ENCODE measurements at regions not wholly inside any gene's neighbourhood (a gene's known extent, or its start where the extent isn't known, plus 50 kb on each side); places are given as distances from the start of the nearest gene placed in this dataset.

DNA sequence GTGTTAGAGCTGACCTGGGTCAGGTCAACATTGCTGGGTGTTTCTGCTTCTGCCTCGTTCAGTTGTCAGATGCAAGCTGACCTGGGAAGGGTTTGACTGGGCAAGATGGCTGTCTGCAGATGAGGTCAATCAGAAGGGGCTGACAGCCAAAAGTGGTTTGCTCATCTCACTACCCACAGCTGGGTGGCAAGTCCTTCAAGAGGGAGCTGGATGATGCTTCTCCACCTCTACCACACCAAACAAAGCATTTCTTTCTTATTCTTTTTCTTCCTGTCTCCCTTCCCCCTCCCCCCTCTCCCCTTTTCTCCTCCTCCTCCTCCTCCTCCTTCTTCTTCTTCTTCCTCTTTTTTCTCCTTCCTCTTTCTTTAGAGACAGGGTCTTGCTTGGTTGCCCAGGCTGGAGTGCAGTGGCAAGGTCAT, 268.2 kb upstream of the PLEKHG7 start (continued):
- TF ChIP-seq, protein P1, sequence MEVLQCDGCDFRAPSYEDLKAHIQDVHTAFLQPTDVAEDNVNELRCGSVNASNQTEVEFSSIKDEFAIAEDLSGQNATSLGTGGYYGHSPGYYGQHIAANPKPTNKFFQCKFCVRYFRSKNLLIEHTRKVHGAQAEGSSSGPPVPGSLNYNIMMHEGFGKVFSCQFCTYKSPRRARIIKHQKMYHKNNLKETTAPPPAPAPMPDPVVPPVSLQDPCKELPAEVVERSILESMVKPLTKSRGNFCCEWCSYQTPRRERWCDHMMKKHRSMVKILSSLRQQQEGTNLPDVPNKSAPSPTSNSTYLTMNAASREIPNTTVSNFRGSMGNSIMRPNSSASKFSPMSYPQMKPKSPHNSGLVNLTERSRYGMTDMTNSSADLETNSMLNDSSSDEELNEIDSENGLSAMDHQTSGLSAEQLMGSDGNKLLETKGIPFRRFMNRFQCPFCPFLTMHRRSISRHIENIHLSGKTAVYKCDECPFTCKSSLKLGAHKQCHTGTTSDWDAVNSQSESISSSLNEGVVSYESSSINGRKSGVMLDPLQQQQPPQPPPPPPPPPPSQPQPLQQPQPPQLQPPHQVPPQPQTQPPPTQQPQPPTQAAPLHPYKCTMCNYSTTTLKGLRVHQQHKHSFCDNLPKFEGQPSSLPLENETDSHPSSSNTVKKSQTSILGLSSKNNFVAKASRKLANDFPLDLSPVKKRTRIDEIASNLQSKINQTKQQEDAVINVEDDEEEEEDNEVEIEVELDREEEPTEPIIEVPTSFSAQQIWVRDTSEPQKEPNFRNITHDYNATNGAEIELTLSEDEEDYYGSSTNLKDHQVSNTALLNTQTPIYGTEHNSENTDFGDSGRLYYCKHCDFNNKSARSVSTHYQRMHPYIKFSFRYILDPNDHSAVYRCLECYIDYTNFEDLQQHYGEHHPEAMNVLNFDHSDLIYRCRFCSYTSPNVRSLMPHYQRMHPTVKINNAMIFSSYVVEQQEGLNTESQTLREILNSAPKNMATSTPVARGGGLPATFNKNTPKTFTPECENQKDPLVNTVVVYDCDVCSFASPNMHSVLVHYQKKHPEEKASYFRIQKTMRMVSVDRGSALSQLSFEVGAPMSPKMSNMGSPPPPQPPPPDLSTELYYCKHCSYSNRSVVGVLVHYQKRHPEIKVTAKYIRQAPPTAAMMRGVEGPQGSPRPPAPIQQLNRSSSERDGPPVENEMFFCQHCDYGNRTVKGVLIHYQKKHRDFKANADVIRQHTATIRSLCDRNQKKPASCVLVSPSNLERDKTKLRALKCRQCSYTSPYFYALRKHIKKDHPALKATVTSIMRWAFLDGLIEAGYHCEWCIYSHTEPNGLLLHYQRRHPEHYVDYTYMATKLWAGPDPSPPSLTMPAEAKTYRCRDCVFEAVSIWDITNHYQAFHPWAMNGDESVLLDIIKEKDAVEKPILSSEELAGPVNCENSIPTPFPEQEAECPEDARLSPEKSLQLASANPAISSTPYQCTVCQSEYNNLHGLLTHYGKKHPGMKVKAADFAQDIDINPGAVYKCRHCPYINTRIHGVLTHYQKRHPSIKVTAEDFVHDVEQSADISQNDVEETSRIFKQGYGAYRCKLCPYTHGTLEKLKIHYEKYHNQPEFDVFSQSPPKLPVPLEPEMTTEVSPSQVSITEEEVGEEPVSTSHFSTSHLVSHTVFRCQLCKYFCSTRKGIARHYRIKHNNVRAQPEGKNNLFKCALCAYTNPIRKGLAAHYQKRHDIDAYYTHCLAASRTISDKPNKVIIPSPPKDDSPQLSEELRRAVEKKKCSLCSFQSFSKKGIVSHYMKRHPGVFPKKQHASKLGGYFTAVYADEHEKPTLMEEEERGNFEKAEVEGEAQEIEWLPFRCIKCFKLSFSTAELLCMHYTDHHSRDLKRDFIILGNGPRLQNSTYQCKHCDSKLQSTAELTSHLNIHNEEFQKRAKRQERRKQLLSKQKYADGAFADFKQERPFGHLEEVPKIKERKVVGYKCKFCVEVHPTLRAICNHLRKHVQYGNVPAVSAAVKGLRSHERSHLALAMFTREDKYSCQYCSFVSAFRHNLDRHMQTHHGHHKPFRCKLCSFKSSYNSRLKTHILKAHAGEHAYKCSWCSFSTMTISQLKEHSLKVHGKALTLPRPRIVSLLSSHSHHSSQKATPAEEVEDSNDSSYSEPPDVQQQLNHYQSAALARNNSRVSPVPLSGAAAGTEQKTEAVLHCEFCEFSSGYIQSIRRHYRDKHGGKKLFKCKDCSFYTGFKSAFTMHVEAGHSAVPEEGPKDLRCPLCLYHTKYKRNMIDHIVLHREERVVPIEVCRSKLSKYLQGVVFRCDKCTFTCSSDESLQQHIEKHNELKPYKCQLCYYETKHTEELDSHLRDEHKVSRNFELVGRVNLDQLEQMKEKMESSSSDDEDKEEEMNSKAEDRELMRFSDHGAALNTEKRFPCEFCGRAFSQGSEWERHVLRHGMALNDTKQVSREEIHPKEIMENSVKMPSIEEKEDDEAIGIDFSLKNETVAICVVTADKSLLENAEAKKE (CRISPR knock-in tag; IDR thresholded peaks at IDR 0.05) = no peak
- TF ChIP-seq EZH2 (IDR thresholded peaks at IDR 0.05; ENCODE audit: low read depth, unreplicated experiment) (no peak), CREB1 (CRISPR knock-in tag; IDR thresholded peaks at IDR 0.05; ENCODE audit: low read depth) (no peak), EZH2phosphoT487 (IDR thresholded peaks at IDR 0.05; ENCODE audit: unreplicated experiment) (no peak), NANOG (IDR thresholded peaks at IDR 0.05; ENCODE audit: borderline replicate concordance) (no peak)

DNA sequence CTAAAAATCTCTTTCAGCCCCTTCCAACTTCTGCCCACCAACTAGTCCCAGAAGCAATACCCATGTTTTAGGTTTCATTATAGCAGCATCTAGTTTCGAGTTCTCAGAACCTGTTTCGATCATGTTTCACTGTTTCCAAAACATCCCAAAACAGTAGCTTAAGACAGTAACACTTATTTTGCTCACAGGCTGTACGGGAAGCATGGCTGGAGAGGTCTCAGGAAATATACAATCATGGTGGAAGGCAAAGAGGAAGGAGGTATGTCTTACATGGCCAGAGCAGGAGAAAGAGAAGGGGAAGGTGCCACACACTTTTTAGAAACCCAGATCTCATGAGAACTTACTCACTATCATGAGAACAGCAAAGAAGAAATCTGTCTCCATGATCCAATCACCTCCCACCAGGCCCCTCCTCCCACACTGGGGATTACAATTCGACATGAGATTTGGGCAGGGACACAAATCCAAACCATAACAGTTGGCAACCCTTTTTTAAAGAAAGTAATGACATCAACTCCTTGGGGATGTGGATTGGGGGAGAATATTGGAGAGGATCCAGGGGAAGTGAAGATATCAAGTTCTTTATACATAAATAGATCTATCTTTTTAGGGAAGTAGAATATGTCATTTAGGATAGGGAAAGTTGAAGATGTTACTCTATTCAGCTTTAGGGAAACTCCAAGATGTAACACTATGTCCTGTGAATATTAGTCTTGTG, 269.9 kb upstream of the PLEKHG7 start:
- H3K79me2 ChIP-seq (replicated peaks; ENCODE audit: insufficient read depth) = no peaks in the 10 kb centered on the region
- peak overlapping the region; percentile 1; the same call in 1 of the 2 replicates for H3K27ac Mint-ChIP-seq
- no peaks in the 10 kb centered on the region for H3K36me3 Mint-ChIP-seq (ENCODE audit: low read depth)
- no peak overlapping the region for H3K4me3 Mint-ChIP-seq
- no peak for ATAC-seq
- H3K36me3 ChIP-seq (ENCODE audit: insufficient read depth) = no peaks in the 10 kb centered on the region
- H2AFZ ChIP-seq = no peak overlapping the region
- peaks cover 15% of the 10 kb centered on the region; the same call in 1 of the 2 replicates for H3K9me2 ChIP-seq (ENCODE audit: insufficient read depth)
- no peaks in the 10 kb centered on the region for H3K27me3 ChIP-seq (ENCODE audit: insufficient read depth)
- TF ChIP-seq POLR2AphosphoS5 (IDR thresholded peaks at IDR 0.05; ENCODE audit: low read depth) (no peak), JUNB (IDR thresholded peaks at IDR 0.05; ENCODE audit: unreplicated experiment) (no peak), STAT1 (IDR thresholded peaks at IDR 0.05; ENCODE audit: unreplicated experiment) (no peak), NANOG (IDR thresholded peaks at IDR 0.05; ENCODE audit: borderline replicate concordance) (no peak), EZH2 (IDR thresholded peaks at IDR 0.05; ENCODE audit: low read depth, unreplicated experiment) (no peak)
- TF ChIP-seq, protein P2, sequence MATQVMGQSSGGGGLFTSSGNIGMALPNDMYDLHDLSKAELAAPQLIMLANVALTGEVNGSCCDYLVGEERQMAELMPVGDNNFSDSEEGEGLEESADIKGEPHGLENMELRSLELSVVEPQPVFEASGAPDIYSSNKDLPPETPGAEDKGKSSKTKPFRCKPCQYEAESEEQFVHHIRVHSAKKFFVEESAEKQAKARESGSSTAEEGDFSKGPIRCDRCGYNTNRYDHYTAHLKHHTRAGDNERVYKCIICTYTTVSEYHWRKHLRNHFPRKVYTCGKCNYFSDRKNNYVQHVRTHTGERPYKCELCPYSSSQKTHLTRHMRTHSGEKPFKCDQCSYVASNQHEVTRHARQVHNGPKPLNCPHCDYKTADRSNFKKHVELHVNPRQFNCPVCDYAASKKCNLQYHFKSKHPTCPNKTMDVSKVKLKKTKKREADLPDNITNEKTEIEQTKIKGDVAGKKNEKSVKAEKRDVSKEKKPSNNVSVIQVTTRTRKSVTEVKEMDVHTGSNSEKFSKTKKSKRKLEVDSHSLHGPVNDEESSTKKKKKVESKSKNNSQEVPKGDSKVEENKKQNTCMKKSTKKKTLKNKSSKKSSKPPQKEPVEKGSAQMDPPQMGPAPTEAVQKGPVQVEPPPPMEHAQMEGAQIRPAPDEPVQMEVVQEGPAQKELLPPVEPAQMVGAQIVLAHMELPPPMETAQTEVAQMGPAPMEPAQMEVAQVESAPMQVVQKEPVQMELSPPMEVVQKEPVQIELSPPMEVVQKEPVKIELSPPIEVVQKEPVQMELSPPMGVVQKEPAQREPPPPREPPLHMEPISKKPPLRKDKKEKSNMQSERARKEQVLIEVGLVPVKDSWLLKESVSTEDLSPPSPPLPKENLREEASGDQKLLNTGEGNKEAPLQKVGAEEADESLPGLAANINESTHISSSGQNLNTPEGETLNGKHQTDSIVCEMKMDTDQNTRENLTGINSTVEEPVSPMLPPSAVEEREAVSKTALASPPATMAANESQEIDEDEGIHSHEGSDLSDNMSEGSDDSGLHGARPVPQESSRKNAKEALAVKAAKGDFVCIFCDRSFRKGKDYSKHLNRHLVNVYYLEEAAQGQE (IDR thresholded peaks at IDR 0.05; ENCODE audit: unreplicated experiment) = no peak
- no peak overlapping the region for H3K27ac ChIP-seq (ENCODE audit: low read depth)
- no peaks in the 10 kb centered on the region; the same call in 2 of the 3 replicates for H3K9me3 Mint-ChIP-seq
- H3K4me1 ChIP-seq (ENCODE audit: insufficient read depth) = no peaks in the 10 kb centered on the region
- H3F3A ChIP-seq (replicated peaks; ENCODE audit: low read depth) = no peaks in the 10 kb centered on the region
- no peak overlapping the region for H3K4me3 ChIP-seq
- H3K4me2 ChIP-seq = no peak overlapping the region
- no peaks in the 10 kb centered on the region for H3K27me3 Mint-ChIP-seq (ENCODE audit: insufficient read depth, low read depth, poor library complexity)
- H4K20me1 ChIP-seq (replicated peaks; ENCODE audit: insufficient read depth) = no peaks in the 10 kb centered on the region
- DNase-seq (ENCODE audit: low spot score) = no peak
- H3K4me1 Mint-ChIP-seq = no peaks in the 10 kb centered on the region

Data from GM23338 (cell line).